Neural crest cell (in vitro differentiated cells): ENCODE measurements at regions not wholly inside any gene's neighbourhood (a gene's known extent, or its start where the extent isn't known, plus 50 kb on each side); places are given as distances from the start of the nearest gene placed in this dataset.

Experiments
- DNase-seq: peaks from one replicate; pipeline ENCODE4 v3.0.0; 2021; ENCODE audit warnings: low read depth, mixed read lengths, low spot score
- H3K27ac Mint-ChIP-seq: one replicate; pipeline ENCODE4 v1.8.0; 2021; ENCODE audit warnings: mild to moderate bottlenecking, mixed read lengths; ENCODE audit not compliant: unreplicated experiment
- H3K27me3 Mint-ChIP-seq: 2 replicates; pipeline ENCODE4 v1.8.0; 2021; ENCODE audit warnings: low read depth, mild to moderate bottlenecking, mixed read lengths
- H3K36me3 Mint-ChIP-seq: 2 replicates; pipeline ENCODE4 v1.8.0; 2021; ENCODE audit warnings: low read depth, mild to moderate bottlenecking, mixed read lengths
- H3K4me1 Mint-ChIP-seq: 2 replicates; pipeline ENCODE4 v1.8.0; 2021; ENCODE audit warnings: mixed read lengths
- H3K4me3 Mint-ChIP-seq: one replicate; pipeline ENCODE4 v1.8.0; 2021; ENCODE audit warnings: mild to moderate bottlenecking, mixed read lengths
- H3K9me3 Mint-ChIP-seq: 2 replicates; pipeline ENCODE4 v1.8.0; 2021; ENCODE audit warnings: mixed read lengths
- TF ChIP-seq, protein P1 (sequence below): fragments of 200-600 bp; sonication (generic); conservative IDR thresholded peaks from 2 replicates; pipeline ENCODE4 v1.5.0; 2021; ENCODE audit warnings: antibody characterized with exemption, mild to moderate bottlenecking

DNA sequence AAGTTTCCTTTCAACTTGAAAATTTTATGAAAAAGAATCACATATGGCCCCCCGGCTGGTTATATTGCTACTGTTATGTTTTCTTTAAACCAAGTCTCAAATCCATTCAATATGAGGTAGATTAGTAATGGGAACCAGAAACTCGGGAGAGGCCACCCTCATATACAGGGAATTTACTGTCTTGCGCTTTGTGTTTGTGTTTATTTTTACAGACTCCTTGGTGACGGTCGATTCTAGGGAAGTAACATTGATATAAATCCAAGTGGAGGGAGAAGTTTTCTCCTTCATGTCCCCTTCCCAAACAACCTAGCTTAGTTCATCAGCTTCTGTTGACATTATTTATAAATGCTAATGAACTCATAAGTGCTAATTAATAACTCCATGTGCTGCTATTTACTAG, 163.5 kb upstream of the LMO4 start:
- peaks cover 15% of the 10 kb centered on the region for H3K9me3 Mint-ChIP-seq
- H3K27me3 Mint-ChIP-seq: no peaks in the 10 kb centered on the region
- no peak overlapping the region for H3K27ac Mint-ChIP-seq
- H3K4me3 Mint-ChIP-seq: no peak overlapping the region
- TF ChIP-seq, protein P1, sequence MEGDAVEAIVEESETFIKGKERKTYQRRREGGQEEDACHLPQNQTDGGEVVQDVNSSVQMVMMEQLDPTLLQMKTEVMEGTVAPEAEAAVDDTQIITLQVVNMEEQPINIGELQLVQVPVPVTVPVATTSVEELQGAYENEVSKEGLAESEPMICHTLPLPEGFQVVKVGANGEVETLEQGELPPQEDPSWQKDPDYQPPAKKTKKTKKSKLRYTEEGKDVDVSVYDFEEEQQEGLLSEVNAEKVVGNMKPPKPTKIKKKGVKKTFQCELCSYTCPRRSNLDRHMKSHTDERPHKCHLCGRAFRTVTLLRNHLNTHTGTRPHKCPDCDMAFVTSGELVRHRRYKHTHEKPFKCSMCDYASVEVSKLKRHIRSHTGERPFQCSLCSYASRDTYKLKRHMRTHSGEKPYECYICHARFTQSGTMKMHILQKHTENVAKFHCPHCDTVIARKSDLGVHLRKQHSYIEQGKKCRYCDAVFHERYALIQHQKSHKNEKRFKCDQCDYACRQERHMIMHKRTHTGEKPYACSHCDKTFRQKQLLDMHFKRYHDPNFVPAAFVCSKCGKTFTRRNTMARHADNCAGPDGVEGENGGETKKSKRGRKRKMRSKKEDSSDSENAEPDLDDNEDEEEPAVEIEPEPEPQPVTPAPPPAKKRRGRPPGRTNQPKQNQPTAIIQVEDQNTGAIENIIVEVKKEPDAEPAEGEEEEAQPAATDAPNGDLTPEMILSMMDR: no peak
- no peaks in the 10 kb centered on the region for H3K36me3 Mint-ChIP-seq
- DNase-seq: no peak
- peaks cover 52% of the 10 kb centered on the region for H3K4me1 Mint-ChIP-seq

DNA sequence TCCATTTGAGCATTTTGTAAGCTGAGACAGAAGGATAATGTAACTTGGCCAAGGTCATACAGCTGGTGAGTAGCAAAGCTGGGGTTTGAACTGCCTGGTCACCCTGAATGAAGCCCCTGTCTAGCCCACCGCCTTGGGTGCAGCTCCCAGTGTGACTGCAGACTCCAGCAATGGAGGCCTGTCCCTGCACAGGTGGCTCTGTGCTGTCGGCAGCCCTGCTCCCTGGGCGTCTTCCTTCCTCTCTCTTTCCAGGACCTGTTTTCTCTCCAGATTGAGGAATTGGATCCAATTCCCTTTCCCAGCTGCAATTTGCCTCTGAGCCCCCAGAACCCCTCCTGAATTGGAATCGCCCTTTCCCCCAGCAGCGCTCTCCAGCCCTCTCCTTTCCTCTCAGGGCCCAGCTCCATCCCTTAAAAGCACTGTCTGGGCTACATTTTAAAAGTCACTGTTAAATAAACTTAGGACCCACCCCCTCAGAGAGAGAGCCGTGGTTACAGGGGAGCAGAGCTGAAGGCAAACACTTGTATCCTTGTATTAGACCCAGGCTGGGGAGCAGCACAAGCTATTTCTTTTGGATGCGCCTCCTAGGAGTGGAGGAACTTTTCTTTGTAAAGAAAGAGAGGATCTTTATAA, 161.4 kb upstream of the LMO4 start:
- Mint-ChIP-seq H3K9me3 (peaks cover 15% of the 10 kb centered on the region), H3K36me3 (no peaks in the 10 kb centered on the region), H3K4me3 (no peak overlapping the region), H3K4me1 (peaks cover 70% of the 10 kb centered on the region), H3K27ac (peak overlapping the region; percentile 96), H3K27me3 (no peaks in the 10 kb centered on the region)
- TF ChIP-seq, protein P1: no peak
- no peak for DNase-seq

DNA sequence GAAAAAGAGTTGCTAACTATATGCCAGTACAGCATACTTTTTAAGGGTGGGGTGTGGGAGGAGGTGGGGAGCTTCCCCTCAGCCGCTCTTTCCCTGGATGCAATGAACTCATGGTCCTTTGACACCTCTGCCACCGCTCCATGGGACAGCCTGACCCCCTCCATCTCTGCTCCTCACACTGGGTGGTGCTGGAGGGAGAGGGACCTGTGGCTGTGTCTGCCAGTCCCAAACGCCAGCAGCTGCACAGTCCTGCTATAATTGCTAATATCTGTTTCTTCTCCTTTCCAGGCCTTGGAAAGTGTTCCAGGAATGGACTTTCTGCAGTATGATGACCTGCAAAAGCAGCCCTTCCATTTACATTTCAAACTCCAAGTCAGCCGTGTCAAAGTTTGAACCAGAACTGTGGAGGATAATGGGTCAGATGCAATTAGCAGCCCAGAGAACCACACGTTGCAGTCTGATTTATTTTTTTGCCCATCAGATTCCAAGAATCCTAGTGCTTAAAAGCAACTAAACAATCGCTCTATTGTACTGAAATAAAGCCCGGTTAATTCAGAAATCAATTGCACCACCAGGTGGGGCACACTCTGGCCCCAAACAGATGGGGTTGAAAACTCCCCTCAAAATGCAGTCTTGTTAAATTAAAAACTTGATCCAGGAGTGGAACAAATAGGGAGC, 160.7 kb upstream of the LMO4 start:
- DNase-seq: no peak
- H3K4me3 Mint-ChIP-seq: peak overlapping the region; percentile 33
- H3K9me3 Mint-ChIP-seq: peaks cover 11% of the 10 kb centered on the region
- peak overlapping the region; percentile 96 for H3K27ac Mint-ChIP-seq
- H3K4me1 Mint-ChIP-seq: peaks cover 72% of the 10 kb centered on the region
- H3K27me3 Mint-ChIP-seq: no peaks in the 10 kb centered on the region
- TF ChIP-seq, protein P1: peak; percentile 46
- no peaks in the 10 kb centered on the region for H3K36me3 Mint-ChIP-seq

DNA sequence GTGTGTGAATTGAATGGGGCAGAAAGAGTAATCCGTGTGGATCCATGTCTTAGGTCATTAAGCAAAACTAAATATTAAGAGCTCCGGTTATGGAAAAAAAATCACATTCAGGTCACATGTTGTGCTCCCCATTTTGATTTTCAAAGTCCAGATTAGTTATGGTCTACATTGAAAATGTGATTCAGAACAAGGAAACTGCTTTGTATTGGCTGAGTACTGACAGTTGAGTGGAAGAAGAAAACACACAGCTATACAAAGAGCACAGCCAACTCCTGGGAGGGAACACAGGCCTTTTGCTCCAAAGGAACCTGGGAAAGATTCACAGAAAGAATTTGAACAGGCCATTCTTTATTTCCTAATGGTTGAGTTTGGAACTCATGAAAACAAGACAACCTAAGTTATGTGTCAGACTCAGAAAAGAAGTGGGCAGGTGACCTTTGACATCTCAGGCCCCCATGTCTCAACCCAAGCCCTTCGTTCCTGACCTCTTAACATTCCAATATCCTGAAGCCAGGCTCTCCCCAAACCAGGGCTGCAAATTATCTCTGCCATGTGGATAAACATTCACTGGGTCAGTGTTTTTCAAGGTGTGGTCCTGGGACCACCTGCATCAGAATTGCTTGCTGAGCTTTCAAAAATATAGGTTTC, 159.3 kb upstream of the LMO4 start:
- H3K27me3 Mint-ChIP-seq: no peaks in the 10 kb centered on the region
- H3K36me3 Mint-ChIP-seq: no peaks in the 10 kb centered on the region
- H3K4me1 Mint-ChIP-seq: peaks cover 79% of the 10 kb centered on the region
- peak overlapping the region; percentile 81 for H3K4me3 Mint-ChIP-seq
- TF ChIP-seq, protein P1: no peak
- H3K27ac Mint-ChIP-seq: peak overlapping the region; percentile 97
- H3K9me3 Mint-ChIP-seq: peaks cover 7% of the 10 kb centered on the region
- DNase-seq: peak; percentile 26

DNA sequence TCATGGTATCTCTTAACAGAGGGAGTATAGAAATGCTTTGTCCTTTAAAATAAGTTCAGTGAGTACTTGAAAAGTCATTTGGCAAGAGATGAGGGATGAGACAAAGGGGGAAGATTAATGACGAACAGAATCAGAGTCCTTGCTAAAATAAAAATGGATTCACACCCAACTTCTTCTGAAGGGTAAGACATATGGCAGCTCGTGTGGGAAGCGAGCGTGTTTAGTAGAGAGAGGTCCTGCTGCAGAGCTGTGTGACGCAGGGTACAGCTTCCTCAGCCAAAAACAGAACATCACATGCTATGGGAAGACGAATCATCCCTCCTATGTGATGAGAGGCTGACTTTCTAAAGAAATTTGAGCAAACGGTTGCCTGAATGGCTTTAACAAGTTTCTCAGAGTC, 158.5 kb upstream of the LMO4 start:
- Mint-ChIP-seq H3K4me3 (peak overlapping the region; percentile 2), H3K4me1 (peaks cover 85% of the 10 kb centered on the region), H3K36me3 (no peaks in the 10 kb centered on the region), H3K27ac (peak overlapping the region; percentile 97), H3K9me3 (peaks cover 7% of the 10 kb centered on the region), H3K27me3 (no peaks in the 10 kb centered on the region)
- TF ChIP-seq, protein P1: no peak
- DNase-seq: no peak
